Epidermal melanocyte (primary cell): ENCODE measurements at regions not wholly inside any gene's neighbourhood (a gene's known extent, or its start where the extent isn't known, plus 50 kb on each side); places are given as distances from the start of the nearest gene placed in this dataset.
A peak's percentile ranks its signal among the peaks of the same experiment; 100 is the strongest.

ENCODE experiments used
- DNase-seq: peaks from one replicate; pipeline ENCODE4 v3.0.0; 2011; ENCODE audit warnings: low spot score; ENCODE audit not compliant: insufficient read length

GRCh38 chr15:39113741-39114140 is 467.1 kb upstream of the THBS1 start:
- DNase-seq, result no peak

DNA sequence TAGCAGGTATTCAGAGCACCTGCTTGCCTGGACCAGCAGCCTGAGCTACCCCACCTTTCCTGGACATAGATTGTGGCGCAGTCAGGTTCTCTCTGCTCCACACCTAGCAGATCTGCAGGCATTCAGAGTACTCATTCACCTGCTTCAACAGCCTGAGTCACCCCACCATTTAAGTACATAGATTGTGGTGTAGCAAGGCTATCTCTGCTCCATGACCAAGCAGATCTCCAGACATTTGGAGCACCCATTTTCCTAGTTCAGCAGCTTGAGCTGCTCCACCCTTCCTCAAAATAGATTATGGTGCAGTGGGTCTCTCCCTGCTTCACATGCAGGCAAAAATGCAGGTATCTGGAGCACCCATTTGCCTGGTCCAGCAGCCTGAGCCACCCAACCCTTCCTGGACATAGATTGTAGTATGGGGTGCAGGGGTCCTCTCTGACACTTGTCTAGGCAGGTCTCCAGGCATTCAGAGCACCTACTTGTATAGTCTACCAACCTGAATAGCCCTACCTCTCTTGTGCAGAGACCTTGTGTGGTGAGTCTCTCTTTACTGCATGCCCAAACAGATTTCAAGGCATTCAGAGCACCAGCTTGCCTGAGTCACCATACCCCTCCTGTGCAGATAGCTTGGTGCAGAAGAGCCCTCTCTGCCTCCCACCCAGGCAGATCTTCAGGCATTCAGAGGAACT is 466.0 kb upstream of the THBS1 start:
- DNase-seq, result no peak

DNA sequence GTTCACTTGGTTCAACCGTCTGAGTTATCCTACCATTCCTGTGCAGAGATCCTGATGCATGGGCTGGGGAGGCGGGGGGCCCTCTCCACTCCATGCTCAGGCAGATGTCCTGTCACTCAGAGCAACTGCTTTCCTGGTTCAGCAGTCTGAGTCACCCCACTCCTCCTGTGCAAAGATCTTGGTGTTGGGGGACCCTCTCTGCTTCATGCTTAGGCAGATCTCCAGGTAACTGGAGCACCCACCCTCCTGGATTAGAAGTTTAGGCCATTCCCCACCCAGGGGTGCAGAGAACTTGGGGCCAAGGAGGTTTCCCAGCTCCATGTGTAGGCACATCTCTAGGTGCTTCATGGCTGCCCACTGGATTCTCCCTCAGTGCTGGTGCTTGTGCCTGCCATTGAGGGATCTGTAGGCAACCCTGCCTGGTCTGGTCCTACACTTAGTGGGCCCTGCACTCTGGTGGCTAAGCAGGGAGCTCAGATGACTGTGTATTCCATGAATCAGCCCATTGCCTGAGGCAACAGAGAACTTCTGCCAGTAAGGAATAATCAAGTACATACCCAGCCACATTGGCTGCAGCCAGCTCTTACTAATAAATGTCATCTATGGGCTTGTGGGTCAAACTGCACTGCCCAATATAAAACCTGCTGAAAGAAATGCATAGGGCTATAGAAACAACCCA is 465.4 kb upstream of the THBS1 start:
- DNase-seq, result no peak

- no peak for DNase-seq
Observed at GRCh38 chr15:39118510-39118909, 462.4 kb upstream of the THBS1 start.

GRCh38 chr15:39124155-39124552 is 456.7 kb upstream of the THBS1 start:
- DNase-seq, result no peak

- no peak for DNase-seq
Observed at GRCh38 chr15:39124553-39125171, 456.2 kb upstream of the THBS1 start.

DNA sequence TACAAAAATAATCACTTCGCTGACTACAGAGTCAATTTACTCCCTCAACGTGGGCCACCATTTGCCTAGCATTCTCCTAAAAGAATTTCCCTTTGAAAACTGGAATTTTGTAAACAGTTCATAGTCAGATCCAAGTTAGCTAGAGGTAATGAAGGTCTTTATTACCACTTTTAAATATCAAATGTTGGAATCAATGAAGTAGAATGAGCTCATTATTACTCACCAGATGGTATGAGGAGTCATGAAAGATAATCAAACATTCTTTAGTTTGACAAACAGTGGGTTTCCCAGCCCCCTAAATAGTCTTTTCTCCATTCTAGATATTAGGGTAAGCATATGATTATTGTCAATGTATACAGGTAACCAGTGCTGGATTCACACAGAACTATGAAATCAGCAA is 455.7 kb upstream of the THBS1 start:
- DNase-seq, result no peak

DNA sequence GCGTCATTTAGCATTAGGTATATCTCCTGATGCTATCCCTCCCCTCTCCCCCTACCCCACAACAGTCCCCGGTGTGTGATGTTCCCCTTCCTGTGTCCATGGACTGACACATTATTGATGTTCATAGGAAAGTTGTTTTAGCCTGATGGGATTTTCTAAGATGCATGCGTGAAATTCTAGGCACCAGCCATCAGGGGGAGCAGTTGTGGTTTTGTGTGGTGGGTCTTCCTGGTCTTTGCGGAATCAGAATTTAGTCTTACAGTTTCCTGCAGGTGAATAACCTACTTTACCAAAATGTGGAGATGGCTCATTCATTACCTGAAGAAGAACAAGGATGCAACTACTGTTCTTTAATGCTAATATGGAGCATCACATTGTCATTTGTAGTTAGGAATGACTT is 455.0 kb upstream of the THBS1 start:
- DNase-seq, result no peak

DNA sequence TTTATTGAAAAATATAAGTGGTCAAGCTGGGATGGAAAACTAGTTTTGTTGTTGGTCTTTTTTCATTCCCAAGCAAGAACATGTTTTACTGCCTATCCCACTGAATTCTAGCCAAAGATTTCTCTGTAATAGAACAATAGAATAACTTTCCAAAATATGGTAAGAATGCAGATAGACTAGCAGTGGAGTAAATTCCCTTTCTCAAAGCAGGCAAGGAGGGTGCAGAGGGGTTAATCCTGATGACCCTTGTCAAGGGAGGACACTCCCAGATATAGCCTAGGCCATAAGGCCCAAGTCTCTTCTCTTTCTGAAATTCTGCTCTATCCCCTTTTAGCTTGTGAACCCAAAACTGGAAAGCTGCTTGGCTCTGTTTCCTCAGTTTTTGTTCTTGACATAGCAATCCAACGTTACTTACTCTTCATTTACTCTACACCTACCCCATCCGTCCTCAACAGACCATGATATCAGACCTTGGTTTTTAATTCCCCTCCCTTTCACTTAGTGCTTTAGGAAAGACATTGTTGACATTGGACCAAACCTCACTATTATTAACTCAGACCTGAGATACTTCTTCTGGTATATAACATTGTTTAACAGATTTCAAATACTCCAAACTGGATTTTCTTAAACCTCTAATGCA is 453.6 kb upstream of the THBS1 start:
- no peak for DNase-seq

DNA sequence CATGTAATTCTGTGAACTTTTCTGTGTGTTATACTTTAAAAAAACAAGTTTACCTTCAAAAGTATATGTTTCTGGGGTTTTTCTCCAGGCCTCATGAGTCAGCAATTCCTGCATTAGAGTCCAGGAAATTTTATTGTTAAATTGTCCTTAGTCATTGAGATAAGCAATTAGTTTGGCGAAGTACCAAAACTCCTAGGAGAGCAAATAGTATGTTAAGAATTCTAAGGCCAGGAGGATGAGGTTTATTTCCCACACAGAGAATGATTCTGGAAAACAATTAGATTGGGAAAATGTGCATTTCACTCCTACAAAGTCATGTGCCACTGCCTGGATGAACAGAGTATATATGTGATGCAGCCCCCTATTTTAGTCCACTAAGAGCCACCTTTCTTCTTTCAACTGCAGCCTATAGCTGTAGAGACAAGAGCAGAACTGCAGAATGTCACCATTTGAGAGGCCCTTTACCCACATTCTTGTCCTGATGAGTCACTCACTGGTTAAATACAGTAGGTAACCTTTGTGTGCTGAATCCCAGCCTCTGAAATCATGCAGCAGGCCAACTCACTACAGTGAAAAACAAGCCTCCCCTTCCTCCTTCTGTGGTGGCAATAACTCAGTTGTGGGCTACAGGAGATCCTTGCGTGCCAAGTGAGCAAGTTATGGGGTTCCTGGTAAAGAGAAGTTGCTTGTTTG is 452.8 kb upstream of the THBS1 start:
- peak; percentile 34 for DNase-seq

DNA sequence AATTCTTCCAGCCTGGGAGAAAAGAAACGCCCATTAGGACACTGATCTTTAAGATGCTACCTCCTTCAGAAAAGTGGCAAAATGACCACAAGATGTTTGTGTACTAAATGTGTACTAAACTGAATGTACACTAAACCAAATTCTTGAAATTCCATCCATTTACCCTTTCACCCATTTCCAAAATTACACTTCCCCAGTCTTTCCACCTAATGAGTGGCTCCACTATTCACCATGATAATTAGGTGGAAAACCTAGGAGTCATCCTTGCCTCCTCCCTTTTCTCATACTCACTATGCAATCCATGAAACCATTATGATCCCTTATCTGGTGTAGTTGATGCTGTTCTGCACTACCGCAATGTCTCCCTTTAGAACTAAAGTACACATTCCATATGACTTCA is 452.1 kb upstream of the THBS1 start:
- no peak for DNase-seq

DNA sequence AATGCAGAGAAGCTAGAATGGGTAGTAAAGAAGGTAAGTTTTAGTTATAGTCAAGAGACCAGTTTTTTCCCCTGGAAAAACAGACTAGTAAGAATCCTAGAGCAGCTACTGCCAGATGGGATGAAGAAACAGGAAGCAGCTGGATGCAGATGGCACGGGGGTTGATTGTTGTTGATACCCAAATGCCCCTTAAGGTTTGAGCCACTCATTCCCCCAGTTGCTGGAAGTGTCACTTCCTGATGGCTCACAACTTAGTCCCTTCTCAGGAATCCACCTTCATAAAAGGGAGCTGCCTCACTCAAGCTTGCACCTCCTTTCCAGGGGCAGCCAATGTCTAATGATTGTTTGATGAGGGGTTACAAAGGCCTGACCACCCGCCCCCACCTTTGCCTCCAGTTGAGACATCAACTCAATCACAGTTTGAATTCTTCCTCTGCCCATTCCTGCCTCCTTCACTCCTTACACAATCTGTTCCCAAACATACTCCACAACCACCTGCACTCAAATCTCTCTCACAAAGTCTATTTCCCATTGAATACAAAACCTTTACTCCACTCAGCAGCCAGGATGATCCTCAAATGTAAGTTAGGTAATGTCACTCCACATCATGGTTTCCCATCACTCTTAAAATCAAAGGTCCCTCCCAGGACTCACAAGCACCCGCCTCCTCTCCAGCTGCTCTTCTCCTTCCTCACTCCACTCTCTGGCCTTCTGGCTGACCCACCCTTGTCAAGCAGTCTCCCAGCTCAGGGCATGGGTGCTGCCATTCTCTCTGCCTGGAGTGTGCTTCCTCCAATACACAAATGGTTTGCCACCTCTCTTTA is 450.1 kb upstream of the THBS1 start:
- DNase-seq, result no peak

DNA sequence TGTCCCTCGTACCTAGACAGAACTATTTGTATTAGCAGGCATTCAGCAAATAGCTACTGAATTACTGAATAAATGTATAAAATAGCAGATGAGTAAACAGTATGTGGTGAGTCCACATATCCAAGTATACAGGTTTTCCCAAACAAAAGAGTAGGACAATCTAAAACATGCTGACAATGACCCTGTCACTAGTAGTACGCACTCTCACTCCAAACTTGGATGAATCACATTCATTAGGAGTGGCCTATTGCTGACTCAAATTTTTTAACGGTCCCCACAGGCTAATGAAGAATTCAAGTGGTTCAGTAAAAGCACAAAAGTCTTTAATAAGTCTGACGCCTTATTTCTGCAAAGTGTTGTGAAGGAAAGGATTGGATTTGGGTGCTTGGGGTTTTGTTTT is 449.3 kb upstream of the THBS1 start:
- no peak for DNase-seq

DNA sequence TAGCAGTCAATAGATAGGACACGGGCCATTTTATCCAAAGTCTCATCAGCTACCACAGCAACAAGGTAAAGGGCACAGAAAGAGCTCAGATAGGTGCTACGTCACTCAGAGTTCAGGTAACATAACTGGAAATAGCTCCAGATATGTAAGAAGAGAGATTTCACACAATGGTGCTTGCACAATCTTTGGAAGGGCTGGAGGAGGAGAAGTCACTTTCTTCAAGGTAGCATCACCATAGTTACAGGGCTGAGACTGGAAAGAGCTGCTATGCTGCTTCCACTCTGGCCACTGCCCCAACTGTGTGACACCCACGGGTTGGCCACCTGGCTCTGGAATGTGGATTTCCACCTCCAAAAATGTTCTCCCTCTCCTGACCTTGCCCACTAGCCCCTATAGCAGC is 448.8 kb upstream of the THBS1 start:
- no peak for DNase-seq

DNA sequence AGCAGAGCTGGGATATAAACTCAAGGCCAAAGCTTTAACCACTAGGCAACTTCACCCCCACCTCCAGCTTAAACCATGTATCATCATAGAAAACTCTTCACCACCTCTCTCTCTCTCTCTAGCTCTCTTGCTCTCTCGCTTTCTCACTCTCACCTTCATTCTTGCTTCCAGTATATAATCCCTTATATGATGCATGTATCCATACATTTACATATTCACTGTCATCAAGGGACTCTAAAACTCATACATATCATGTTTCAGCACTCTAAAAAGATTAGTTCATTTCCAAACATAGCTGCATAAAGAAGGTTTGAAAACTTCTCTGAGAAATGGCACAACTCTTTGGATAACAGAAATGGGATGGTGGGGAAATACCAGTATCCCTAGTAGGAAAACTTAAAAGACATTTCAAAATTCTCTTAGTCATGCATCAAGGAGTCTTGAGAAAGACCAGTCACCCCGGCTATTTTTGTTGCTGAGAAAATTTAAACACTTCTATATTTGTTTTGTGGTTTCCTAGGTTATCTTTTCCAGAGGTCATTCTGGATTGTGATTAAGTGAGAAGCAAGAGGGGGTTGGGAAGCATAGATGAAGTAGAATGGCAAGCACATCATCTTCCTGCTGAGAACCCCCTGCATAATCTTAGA is 447.8 kb upstream of the THBS1 start:
- DNase-seq, result no peak

- no peak for DNase-seq
Observed at GRCh38 chr15:39134282-39134681, 446.6 kb upstream of the THBS1 start.

DNA sequence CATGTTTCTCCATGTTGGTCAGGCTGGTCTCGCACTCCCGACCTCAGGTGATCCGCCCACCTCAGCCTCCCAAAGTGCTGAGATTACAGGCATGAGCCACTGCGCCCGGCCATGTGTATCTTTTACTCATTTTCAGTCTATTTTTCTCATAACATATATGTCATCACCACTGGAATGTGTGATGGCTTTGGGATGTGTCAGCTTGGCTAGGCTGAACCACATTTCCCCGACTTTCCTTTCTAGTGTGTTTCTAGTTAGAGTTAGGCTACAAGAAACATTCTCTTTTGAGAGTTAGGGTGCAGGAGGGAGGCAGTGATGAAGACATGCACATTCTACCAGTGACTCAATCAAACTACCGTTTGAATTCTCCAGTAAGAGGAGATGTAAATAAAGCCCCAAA is 444.9 kb upstream of the THBS1 start:
- no peak for DNase-seq

GRCh38 chr15:39139431-39140059 is 441.3 kb upstream of the THBS1 start:
- DNase-seq, result no peak

DNA sequence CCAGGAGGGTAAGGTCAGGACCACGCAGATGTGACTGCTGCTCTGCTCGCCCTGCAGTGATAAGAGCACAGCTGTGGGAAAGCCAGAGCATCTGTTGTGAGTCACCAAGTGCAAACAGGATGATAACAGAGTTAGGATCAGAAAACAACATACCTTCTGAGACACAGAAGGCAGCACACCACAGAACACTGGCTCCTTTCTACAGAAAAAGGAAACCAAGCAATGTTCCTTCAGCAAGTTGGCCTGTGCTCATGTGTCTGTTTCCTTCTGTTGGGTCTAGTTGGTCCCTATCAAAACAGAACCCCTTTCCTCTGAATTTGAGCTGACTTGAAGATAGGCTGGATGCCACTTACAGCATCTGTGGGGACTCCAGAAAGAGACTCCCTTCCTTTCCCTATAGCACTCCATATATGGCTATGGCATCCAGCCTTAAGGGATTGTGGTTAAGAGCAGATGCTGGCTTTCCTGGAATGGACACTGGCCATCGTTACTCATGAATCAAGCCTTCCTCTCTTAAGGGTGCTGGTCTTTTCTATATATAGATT is 440.7 kb upstream of the THBS1 start:
- DNase-seq, result no peak

GRCh38 chr15:39142500-39142899 is 438.4 kb upstream of the THBS1 start:
- DNase-seq, result no peak
